Gastroesophageal sphincter (tissue), 4 donors: ENCODE measurements at regions not wholly inside any gene's neighbourhood (a gene's known extent, or its start where the extent isn't known, plus 50 kb on each side); places are given as distances from the start of the nearest gene placed in this dataset.

ENCODE experiments used
- ATAC-seq: fragments of 150-250 bp; one replicate; pipeline ENCODE4 v1.9.1; 2016; ENCODE audit warnings: mild to moderate bottlenecking, moderate library complexity
- H3K27ac ChIP-seq, 4 donors: fragments of 200-600 bp; sonication (generic) in 3 of 4; 1 replicate in 3 of 4; 2 replicates in 1 of 4; pipeline ENCODE4 v1.5.1; 2016 to 2019
- H3K27me3 ChIP-seq: fragments of 200-600 bp; sonication (generic); one replicate; pipeline ENCODE4 v1.5.1; 2019
- H3K36me3 ChIP-seq, 2 donors: fragments of 200-600 bp; sonication (generic); one replicate each; pipeline ENCODE4 v1.5.1; 2019; ENCODE audit warnings: control low read depth in 1 of 2
- H3K4me1 ChIP-seq, 3 donors: fragments of 200-600 bp; sonication (generic); 1 replicate in 2 of 3; 2 replicates in 1 of 3; pipeline ENCODE4 v1.5.1; 2016 to 2019; ENCODE audit warnings: control low read depth in 2 of 3
- H3K4me3 ChIP-seq, 2 donors: fragments of 200-600 bp; sonication (generic); one replicate each; pipeline ENCODE4 v1.5.1; 2019; ENCODE audit warnings: mild to moderate bottlenecking in 1 of 2, moderate library complexity in 1 of 2
- H3K9me3 ChIP-seq, 3 donors: fragments of 200-600 bp; sonication (generic); one replicate each; pipeline ENCODE4 v1.5.1; 2017 to 2019; ENCODE audit warnings: control low read depth in 2 of 3
- CTCF ChIP-seq, 4 experiments: fragments of 200-600 bp in 2 of 4; fragments of 450-650 bp in 2 of 4; sonication (generic) in 1 of 4; IDR thresholded peaks; one replicate each; pipeline ENCODE4 v1.5.1; 2017 to 2019; ENCODE audit warnings: antibody characterized with exemption in 4 of 4, mild to moderate bottlenecking in 2 of 4, moderate library complexity in 2 of 4
- EP300 ChIP-seq: sonication (generic); formaldehyde crosslinking; IDR thresholded peaks from one replicate; pipeline ENCODE4 v1.6.1; 2017; ENCODE audit warnings: antibody characterized with exemption, mild to moderate bottlenecking
- POLR2A ChIP-seq, 2 donors: fragments of 450-650 bp; IDR thresholded peaks; one replicate each; pipeline ENCODE4 v1.6.1; 2017; ENCODE audit warnings: antibody characterized with exemption in 2 of 2, mild to moderate bottlenecking in 2 of 2, moderate library complexity in 1 of 2
- POLR2AphosphoS5 ChIP-seq: sonication (generic); formaldehyde crosslinking; IDR thresholded peaks from one replicate; pipeline ENCODE4 v1.6.1; 2017; ENCODE audit warnings: antibody characterized with exemption
- WGBS, 2 donors: methylation state at CpG; one replicate each; pipeline ENCODE4 v1.1.5; 2018; ENCODE audit warnings: low coverage in 1 of 2; 5-methylcytosine and 5-hydroxymethylcytosine counted together

GRCh38 chr4:181908168-181908567 lies 335.0 kb upstream of the TENM3 start:
- WGBS, 2 donors = 20 to 38% methylated on average over 1 of the region's 1 CpG
- no peak for ATAC-seq
- Histone ChIP-seq H3K4me1 (peaks cover 0 to 12% (median 0%) of the 10 kb centered on the region in 3 donors), H3K27ac (no peak overlapping the region), H3K27me3 (no peaks in the 10 kb centered on the region), H3K4me3 (no peak overlapping the region), H3K9me3 (peaks cover 0 to 6% (median 0%) of the 10 kb centered on the region in 3 donors), H3K36me3 (no peaks in the 10 kb centered on the region)
- TF ChIP-seq POLR2AphosphoS5 (no peak), EP300 (no peak)

DNA sequence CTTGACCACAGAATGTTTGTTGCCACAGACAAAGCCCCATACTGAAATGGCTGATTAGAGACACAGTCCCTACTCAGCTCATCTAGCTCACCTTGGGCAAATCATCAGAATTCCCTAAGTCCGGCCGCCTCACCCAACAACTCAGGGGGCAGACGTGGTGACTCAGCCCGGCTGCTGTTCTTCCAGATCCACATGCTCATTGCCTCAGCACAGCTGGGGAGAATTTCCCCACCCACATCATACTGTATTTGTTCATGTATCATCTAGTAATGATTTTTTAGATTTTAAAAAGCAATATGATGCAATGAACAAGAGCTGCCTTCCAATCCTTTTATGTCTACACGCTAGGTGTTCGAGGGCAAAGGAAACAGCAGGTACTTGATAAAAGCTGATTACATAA lies 333.8 kb upstream of the TENM3 start:
- no peak overlapping the region for H3K4me3 ChIP-seq
- peaks cover 0 to 12% (median 0%) of the 10 kb centered on the region in 3 donors for H3K4me1 ChIP-seq
- TF ChIP-seq CTCF (IDR thresholded peaks at IDR 0.05) = no peak
- no peak for TF ChIP-seq POLR2AphosphoS5
- no peak for TF ChIP-seq POLR2A (IDR thresholded peaks at IDR 0.05)
- no peak for TF ChIP-seq EP300
- no peaks in the 10 kb centered on the region for H3K27me3 ChIP-seq
- no peak for ATAC-seq
- H3K36me3 ChIP-seq = no peaks in the 10 kb centered on the region
- H3K27ac ChIP-seq = no peak overlapping the region
- WGBS, 2 donors = 50 to 94% methylated on average over 2 to 6 of the region's 6 CpGs
- peaks cover 0 to 9% (median 0%) of the 10 kb centered on the region in 3 donors for H3K9me3 ChIP-seq

DNA sequence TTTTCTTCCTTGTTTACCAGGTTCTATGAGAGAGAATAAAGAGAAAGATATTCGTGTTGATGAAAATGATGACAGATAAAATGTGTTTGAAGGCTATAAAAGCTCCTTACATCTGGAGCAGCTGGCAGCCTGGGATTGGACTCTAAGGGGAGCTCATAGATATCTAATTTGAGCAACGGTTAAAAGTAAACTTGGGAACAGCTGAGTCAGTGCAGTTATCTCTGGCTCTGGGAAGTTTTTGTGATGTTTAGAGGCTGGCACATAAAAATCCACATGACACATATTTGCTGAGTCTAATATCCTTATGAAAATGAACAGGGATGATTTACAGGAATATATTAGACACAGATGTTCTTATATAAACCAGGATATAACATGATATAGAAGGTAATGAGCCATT lies 331.8 kb upstream of the TENM3 start:
- H3K4me1 ChIP-seq = peaks cover 0 to 12% (median 0%) of the 10 kb centered on the region in 3 donors
- no peak overlapping the region for H3K4me3 ChIP-seq
- H3K9me3 ChIP-seq = peaks cover 0 to 9% (median 0%) of the 10 kb centered on the region in 3 donors
- 0 to 8% methylated on average over 2 of the region's 2 CpGs for WGBS, 2 donors
- ATAC-seq = no peak
- no peak overlapping the region for H3K27ac ChIP-seq
- no peaks in the 10 kb centered on the region for H3K36me3 ChIP-seq
- no peaks in the 10 kb centered on the region for H3K27me3 ChIP-seq
- TF ChIP-seq EP300 = no peak
- TF ChIP-seq CTCF (IDR thresholded peaks at IDR 0.05) = no peak
- no peak for TF ChIP-seq POLR2AphosphoS5
- TF ChIP-seq POLR2A (IDR thresholded peaks at IDR 0.05) = no peak

GRCh38 chr4:181933471-181933870 lies 309.7 kb upstream of the TENM3 start:
- no peak for TF ChIP-seq EP300
- no peak for TF ChIP-seq POLR2AphosphoS5
- no peak for TF ChIP-seq POLR2A (IDR thresholded peaks at IDR 0.05)
- TF ChIP-seq CTCF (IDR thresholded peaks at IDR 0.05) = no peak
- H3K27ac ChIP-seq = no peak overlapping the region
- no peaks in the 10 kb centered on the region for H3K4me1 ChIP-seq
- H3K4me3 ChIP-seq = no peak overlapping the region
- no peak for ATAC-seq
- whole genome bisulfite sequencing, 2 donors = 80 to 81% methylated on average over 3 to 4 of the region's 4 CpGs
- no peaks in the 10 kb centered on the region for H3K36me3 ChIP-seq
- peaks cover 0 to 16% (median 0%) of the 10 kb centered on the region in 3 donors for H3K9me3 ChIP-seq
- H3K27me3 ChIP-seq = no peaks in the 10 kb centered on the region

DNA sequence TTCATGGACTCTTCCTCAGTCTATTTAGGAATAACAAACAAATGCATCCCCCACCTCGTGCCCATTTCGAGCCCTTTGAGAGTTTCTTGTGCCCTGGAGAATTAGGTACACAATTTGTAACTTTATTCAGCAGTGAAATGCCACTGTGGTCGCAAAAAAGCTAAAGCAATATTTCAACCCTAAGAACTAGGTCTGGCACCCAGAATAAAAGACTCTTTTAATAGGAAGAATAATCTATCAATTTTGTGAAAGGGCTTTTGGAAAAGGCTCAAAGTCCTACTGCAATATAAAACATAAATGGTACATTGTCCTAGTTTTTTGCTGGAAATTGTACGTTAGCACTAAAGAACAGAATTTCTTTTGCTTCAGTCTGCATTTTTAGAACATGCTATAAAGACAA lies 304.6 kb upstream of the TENM3 start:
- H3K27ac ChIP-seq = no peak overlapping the region
- no peak for ATAC-seq
- 53 to 68% methylated on average over 4 of the region's 4 CpGs for WGBS, 2 donors

More for the DNA sequence above, 304.6 kb upstream of the TENM3 start:
- H3K27me3 ChIP-seq = no peaks in the 10 kb centered on the region
- no peaks in the 10 kb centered on the region for H3K4me1 ChIP-seq
- H3K9me3 ChIP-seq = no peaks in the 10 kb centered on the region
- no peaks in the 10 kb centered on the region for H3K36me3 ChIP-seq
- TF ChIP-seq EP300 = no peak
- TF ChIP-seq POLR2A (IDR thresholded peaks at IDR 0.05) = no peak
- no peak for TF ChIP-seq POLR2AphosphoS5
- no peak for TF ChIP-seq CTCF (IDR thresholded peaks at IDR 0.05)
- H3K4me3 ChIP-seq = no peak overlapping the region
